ENCODE measurements at regions not wholly inside any gene's neighbourhood (a gene's known extent, or its start where the extent isn't known, plus 50 kb on each side); places are given as distances from the start of the nearest gene placed in this dataset.

- peaks cover 5% of the 10 kb centered on the region for H3K9me3 Mint-ChIP-seq
- ATAC-seq, result peak; percentile 52
- H3K27me3 Mint-ChIP-seq, result no peaks in the 10 kb centered on the region
- H3K27ac Mint-ChIP-seq, result no peak overlapping the region
- no peak overlapping the region for H3K4me3 Mint-ChIP-seq
- H3K36me3 Mint-ChIP-seq, result no peaks in the 10 kb centered on the region
- H3K4me1 Mint-ChIP-seq, result no peaks in the 10 kb centered on the region
Observed at GRCh38 chr10:130652964-130653578, 516.9 kb downstream of the GLRX3 start.

- no peak overlapping the region for H3K4me3 Mint-ChIP-seq
- no peaks in the 10 kb centered on the region for H3K36me3 Mint-ChIP-seq
- ATAC-seq, result no peak
- no peaks in the 10 kb centered on the region for H3K4me1 Mint-ChIP-seq
- H3K27ac Mint-ChIP-seq, result no peak overlapping the region
- H3K27me3 Mint-ChIP-seq, result no peaks in the 10 kb centered on the region
- H3K9me3 Mint-ChIP-seq, result peaks cover 4% of the 10 kb centered on the region
Observed at GRCh38 chr10:130654726-130655125, 518.5 kb downstream of the GLRX3 start.

GRCh38 chr10:130655313-130656186 lies 519.4 kb downstream of the GLRX3 start:
- no peak overlapping the region for H3K4me3 Mint-ChIP-seq
- H3K27me3 Mint-ChIP-seq, result no peaks in the 10 kb centered on the region
- H3K27ac Mint-ChIP-seq, result no peak overlapping the region
- no peak for ATAC-seq
- no peaks in the 10 kb centered on the region for H3K36me3 Mint-ChIP-seq
- no peaks in the 10 kb centered on the region for H3K4me1 Mint-ChIP-seq
- H3K9me3 Mint-ChIP-seq, result peaks cover 4% of the 10 kb centered on the region

- H3K4me1 Mint-ChIP-seq, result no peaks in the 10 kb centered on the region
- no peaks in the 10 kb centered on the region for H3K27me3 Mint-ChIP-seq
- no peak for ATAC-seq
- H3K9me3 Mint-ChIP-seq, result peaks cover 4% of the 10 kb centered on the region
- H3K27ac Mint-ChIP-seq, result no peak overlapping the region
- H3K4me3 Mint-ChIP-seq, result no peak overlapping the region
- H3K36me3 Mint-ChIP-seq, result no peaks in the 10 kb centered on the region
Observed at GRCh38 chr10:130656187-130656575, 520.0 kb downstream of the GLRX3 start.

GRCh38 chr10:130656582-130657133 lies 520.5 kb downstream of the GLRX3 start:
- Mint-ChIP-seq H3K27me3 (no peaks in the 10 kb centered on the region), H3K27ac (no peak overlapping the region), H3K9me3 (peaks cover 4% of the 10 kb centered on the region), H3K4me3 (no peak overlapping the region), H3K36me3 (no peaks in the 10 kb centered on the region), H3K4me1 (no peaks in the 10 kb centered on the region)
- ATAC-seq, result no peak

- Mint-ChIP-seq H3K4me3 (no peak overlapping the region), H3K27me3 (no peaks in the 10 kb centered on the region), H3K4me1 (no peaks in the 10 kb centered on the region), H3K27ac (no peak overlapping the region), H3K36me3 (no peaks in the 10 kb centered on the region), H3K9me3 (no peaks in the 10 kb centered on the region)
- ATAC-seq, result no peak
Observed at GRCh38 chr10:130658687-130659290, 522.6 kb downstream of the GLRX3 start.

GRCh38 chr10:130659528-130659927 lies 523.3 kb downstream of the GLRX3 start:
- H3K27me3 Mint-ChIP-seq, result no peaks in the 10 kb centered on the region
- no peaks in the 10 kb centered on the region for H3K4me1 Mint-ChIP-seq
- H3K9me3 Mint-ChIP-seq, result no peaks in the 10 kb centered on the region
- ATAC-seq, result no peak
- H3K36me3 Mint-ChIP-seq, result no peaks in the 10 kb centered on the region
- no peak overlapping the region for H3K27ac Mint-ChIP-seq
- H3K4me3 Mint-ChIP-seq, result no peak overlapping the region

GRCh38 chr10:130660266-130660665 lies 524.1 kb downstream of the GLRX3 start:
- Mint-ChIP-seq H3K4me3 (no peak overlapping the region), H3K9me3 (no peaks in the 10 kb centered on the region), H3K27me3 (no peaks in the 10 kb centered on the region), H3K36me3 (no peaks in the 10 kb centered on the region), H3K27ac (no peak overlapping the region), H3K4me1 (no peaks in the 10 kb centered on the region)
- no peak for ATAC-seq

- Mint-ChIP-seq H3K27ac (no peak overlapping the region), H3K4me3 (no peak overlapping the region), H3K9me3 (no peaks in the 10 kb centered on the region), H3K4me1 (no peaks in the 10 kb centered on the region), H3K36me3 (no peaks in the 10 kb centered on the region), H3K27me3 (no peaks in the 10 kb centered on the region)
- ATAC-seq, result no peak
Observed at GRCh38 chr10:130661419-130661818, 525.2 kb downstream of the GLRX3 start.

GRCh38 chr10:130662775-130663174 lies 526.6 kb downstream of the GLRX3 start:
- Mint-ChIP-seq H3K27ac (no peak overlapping the region), H3K4me1 (no peaks in the 10 kb centered on the region), H3K27me3 (no peaks in the 10 kb centered on the region), H3K36me3 (no peaks in the 10 kb centered on the region), H3K4me3 (no peak overlapping the region), H3K9me3 (no peaks in the 10 kb centered on the region)
- no peak for ATAC-seq

- Mint-ChIP-seq H3K27ac (no peak overlapping the region), H3K9me3 (no peaks in the 10 kb centered on the region), H3K36me3 (no peaks in the 10 kb centered on the region), H3K4me3 (no peak overlapping the region), H3K4me1 (no peaks in the 10 kb centered on the region), H3K27me3 (no peaks in the 10 kb centered on the region)
- no peak for ATAC-seq
Observed at GRCh38 chr10:130664526-130664925, 528.3 kb downstream of the GLRX3 start.

- no peaks in the 10 kb centered on the region for H3K36me3 Mint-ChIP-seq
- ATAC-seq, result no peak
- H3K9me3 Mint-ChIP-seq, result no peaks in the 10 kb centered on the region
- no peak overlapping the region for H3K4me3 Mint-ChIP-seq
- no peaks in the 10 kb centered on the region for H3K4me1 Mint-ChIP-seq
- H3K27me3 Mint-ChIP-seq, result no peaks in the 10 kb centered on the region
- no peak overlapping the region for H3K27ac Mint-ChIP-seq
Observed at GRCh38 chr10:130666215-130666614, 530.0 kb downstream of the GLRX3 start.

GRCh38 chr10:130686689-130687300 lies 550.6 kb downstream of the GLRX3 start:
- Mint-ChIP-seq H3K36me3 (no peaks in the 10 kb centered on the region), H3K9me3 (peaks cover 4% of the 10 kb centered on the region), H3K27ac (no peak overlapping the region), H3K4me1 (no peaks in the 10 kb centered on the region), H3K27me3 (no peaks in the 10 kb centered on the region), H3K4me3 (no peak overlapping the region)
- no peak for ATAC-seq

GRCh38 chr10:130687566-130687965 lies 551.4 kb downstream of the GLRX3 start:
- no peak overlapping the region for H3K27ac Mint-ChIP-seq
- no peaks in the 10 kb centered on the region for H3K27me3 Mint-ChIP-seq
- H3K9me3 Mint-ChIP-seq, result peaks cover 4% of the 10 kb centered on the region
- no peaks in the 10 kb centered on the region for H3K36me3 Mint-ChIP-seq
- ATAC-seq, result no peak
- no peaks in the 10 kb centered on the region for H3K4me1 Mint-ChIP-seq
- H3K4me3 Mint-ChIP-seq, result no peak overlapping the region
